GM21576 (cell line): ENCODE measurements at regions not wholly inside any gene's neighbourhood (a gene's known extent, or its start where the extent isn't known, plus 50 kb on each side); places are given as distances from the start of the nearest gene placed in this dataset.
"Not testable (repeated sequence)": the region's sequence is repeated elsewhere in the genome, so short reads cannot be mapped to it uniquely, and the experiment has no call there.

Source experiments
- ATAC-seq: cut with Tn5 transposase; IDR thresholded peaks from one replicate; pipeline ENCODE4 v1.9.1; 2021; ENCODE audit warnings: mild to moderate bottlenecking, moderate library complexity; ENCODE audit not compliant: unreplicated experiment

DNA sequence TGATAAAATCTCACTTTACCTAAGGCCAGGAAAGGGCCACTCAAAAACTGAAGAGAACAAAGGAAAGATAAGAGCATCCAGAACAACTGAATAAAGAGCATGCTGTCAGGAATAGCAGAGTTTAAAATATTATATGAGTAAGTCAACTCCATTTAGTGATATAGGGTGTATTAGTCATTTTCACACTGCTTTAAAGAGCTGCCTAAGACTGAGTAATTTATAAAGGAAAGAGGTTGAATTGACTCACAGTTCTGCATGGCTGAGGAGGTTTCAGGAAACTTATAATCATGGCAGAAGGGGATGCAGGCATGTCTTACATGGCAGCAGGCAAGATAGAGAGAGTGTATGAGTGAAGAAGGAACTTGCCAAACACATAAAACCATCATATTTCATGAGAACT lies 778.0 kb upstream of the NECTIN3 start:
- ATAC-seq: no peak

DNA sequence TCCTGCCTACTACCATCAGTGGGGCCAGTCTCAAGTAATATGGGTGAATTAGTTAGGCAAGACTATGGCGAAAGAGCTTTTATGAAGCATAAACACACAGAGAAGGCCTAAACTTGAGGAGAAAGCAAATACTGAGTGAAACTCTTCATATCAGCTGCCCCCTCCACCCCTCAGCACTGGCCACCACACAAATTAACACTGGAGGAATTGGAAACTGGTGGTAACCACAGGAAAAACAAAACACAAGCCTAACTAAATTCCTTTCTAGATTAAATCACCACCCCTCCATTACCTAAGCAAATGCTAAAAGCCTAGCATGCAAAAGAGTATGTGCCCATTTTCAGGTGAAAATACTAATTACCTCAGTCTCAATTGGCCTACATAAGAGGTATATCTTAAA lies 774.7 kb upstream of the NECTIN3 start:
- ATAC-seq: no peak

DNA sequence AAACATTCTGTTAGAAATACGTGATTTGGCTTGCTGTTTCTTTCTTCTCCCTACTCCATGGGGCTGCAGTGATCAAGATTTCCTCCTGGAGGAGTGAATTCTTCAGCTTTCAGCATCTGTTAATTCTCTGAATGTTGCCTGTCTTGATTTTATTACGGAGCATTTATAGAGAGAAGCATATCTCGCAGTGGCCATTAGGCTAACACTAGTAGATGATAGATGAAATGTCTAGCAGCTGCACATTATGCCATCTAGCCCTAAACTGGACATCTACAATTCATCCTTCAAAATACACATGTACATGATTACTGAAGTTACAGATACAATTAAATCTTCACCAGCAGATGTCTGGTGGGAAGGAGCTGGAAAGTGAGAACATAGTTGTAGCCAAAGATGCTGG lies 769.8 kb upstream of the NECTIN3 start:
- no peak for ATAC-seq

DNA sequence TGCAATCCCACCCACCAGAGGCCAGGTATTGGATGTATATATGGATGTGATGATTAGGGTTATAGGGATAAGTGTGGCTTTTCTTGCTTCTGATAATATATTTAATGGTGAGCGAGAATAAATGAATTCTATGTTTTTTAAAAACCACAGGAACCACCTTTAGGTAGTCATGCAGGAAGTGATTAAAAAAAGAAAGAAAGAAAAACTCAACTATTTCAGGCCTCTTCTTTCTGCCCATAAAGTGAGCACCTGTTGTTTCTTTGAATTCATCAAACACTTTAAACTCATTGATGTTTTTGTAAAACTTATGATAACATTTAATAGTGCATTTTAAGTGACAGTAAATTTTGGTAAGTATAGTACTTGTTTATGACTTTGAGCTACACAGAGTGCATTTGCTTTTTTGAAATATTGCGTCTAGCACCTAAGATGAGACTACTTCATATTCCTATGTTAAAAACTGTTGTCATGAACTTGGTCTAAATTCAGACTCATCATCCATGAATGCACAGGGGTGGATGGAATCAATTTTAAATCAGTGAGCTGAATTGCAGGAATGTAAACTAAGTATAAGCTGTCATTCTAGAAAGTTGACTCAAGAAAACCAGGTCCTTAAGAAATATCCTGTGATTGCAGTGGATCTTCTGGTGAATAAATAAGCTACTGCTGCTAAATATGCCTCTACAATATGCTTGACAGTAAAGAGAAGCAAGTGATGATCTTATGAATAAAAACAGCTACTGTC lies 764.4 kb upstream of the NECTIN3 start:
- no peak for ATAC-seq

DNA sequence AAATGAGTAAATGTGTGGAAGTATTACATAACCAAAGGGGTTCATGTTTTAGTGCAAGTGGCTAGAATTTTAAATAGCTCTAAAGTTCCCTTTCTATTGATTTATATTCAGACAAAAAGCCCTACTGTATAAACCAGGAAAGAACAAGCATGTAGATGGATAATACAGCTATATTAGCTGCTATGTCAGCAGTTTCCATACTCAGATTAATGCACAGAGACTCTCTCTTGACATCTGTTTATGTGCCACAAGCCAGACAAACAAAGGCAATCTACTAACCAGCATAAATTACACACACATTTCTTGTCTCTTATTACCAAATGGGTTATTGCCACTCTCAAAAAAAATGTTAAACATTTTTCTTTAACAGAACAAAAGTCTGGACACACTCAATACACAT lies 760.1 kb upstream of the NECTIN3 start:
- no peak for ATAC-seq

DNA sequence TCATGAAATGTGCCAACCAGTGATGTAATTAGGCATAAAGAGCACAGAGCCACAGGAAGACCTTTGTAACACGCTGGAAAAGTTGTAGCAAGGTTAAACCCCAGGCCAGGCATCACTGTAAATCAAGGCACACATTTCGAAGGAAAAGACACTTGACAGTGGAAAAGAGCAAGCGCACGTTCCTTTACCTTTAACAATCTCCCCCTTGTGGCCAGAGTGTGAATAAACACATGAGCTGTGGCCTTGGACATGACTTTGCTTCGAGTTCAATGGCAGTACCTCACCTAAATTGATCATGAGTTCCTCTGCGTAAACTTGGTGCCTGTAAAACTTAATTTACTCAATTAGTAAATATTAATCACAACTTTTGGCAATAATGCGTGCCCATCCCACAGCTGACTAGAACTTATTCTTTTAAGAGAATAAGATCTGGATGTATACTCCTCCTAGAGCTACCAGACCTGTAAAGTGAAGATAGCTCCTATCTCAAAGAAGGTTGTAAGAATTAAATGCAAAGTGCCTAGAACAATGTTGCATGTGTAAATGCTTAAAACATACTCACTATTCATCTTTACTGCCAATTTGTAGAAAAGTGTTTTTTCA lies 757.0 kb upstream of the NECTIN3 start:
- peak; percentile 97 for ATAC-seq

DNA sequence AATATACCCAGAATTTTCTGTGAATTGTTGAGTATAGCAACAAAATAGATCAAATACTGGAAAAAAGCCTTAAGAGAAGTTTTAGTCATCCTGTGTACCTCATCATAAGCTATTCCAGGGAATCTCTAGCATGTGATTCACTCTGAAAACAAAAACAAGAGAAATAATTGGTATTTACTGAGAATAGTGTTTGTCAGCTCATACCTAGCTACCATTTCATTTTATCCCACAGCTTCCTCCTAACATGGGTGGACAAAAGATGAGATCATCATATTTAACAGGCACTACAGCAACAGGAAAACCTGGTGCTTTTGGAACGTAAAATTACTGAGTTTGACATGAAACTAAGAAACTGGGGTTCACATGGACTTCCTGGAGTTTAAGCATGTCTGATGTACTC lies 753.5 kb upstream of the NECTIN3 start:
- no peak for ATAC-seq

DNA sequence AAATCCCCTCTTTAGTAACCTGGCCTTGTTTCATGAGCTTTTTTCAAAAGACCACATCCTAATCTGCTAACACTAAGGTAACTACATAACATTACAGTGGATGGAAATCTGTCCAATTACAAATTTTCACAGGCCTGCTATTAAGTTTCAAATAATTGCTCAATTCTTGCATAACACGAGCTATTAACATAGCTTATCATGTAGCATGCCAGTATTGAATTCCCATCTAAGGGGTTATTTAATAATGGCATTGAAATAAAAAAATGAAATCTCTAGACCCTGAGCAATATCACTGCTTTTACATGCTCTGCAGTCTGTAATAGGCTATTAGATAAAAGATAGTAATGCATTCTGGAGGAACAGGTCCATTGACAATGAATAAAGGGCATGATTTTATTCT lies 748.3 kb upstream of the NECTIN3 start:
- ATAC-seq: no peak

DNA sequence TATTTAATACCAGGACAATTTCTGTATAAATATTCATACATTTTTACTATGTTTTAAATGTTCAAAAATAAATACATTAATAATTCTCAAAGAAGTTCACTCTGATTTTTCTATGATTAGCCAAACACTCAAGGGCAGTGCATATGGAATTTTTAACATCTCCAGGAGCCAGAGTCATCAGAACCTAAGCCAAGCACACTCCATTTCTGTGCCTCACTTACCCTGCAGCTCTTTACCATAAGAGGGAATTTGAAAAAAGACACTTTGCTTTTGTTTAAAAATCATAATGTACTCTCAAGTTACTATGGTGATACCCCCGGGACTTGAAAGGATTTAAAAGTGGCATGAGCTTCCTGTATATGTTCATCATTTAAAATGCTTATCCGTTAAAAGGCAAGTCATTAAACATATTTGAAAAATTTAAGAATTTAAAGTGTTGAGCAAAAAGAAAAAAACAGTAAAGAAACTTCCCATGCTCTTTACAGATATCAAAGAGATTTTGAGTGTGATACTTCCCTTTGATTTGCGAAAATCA lies 747.4 kb upstream of the NECTIN3 start:
- no peak for ATAC-seq

DNA sequence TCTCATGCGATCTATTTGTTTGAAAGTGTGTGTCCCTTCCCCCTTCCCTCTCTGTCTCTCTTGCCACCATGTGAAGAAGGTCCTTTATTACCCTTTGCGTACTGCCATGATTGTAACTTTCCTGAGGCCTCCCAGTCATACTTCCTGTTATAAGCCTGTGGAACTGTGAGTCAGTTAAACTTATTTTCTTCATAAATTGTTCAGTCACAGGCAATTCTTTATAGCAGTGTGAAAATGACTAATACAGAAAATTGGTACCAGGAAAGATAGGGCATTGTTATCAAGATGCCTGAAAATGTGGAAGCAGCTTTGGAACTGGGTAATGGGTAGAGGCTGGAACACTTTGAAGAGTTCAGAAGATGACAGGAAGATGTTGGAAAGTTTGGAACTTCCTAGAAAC lies 743.7 kb upstream of the NECTIN3 start:
- no peak for ATAC-seq

DNA sequence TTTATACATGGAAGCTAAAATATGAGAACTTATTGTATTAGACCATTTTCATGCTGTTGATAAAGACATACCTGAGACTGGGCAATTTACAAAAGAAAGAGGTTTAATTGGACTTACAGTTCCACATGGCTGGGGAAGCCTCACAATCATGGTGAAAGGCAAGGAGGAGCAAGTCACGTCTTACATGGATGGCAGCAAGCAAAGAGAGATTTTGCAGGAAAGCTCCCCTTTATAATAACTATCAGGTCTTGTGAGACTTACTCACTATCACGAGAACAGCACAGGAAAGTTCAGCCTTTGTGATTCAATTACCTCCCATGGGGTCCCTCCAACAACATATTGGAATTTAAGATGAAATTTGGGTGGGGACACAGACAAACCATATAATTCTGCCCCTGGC lies 740.1 kb upstream of the NECTIN3 start:
- not testable (repeated sequence) for ATAC-seq

DNA sequence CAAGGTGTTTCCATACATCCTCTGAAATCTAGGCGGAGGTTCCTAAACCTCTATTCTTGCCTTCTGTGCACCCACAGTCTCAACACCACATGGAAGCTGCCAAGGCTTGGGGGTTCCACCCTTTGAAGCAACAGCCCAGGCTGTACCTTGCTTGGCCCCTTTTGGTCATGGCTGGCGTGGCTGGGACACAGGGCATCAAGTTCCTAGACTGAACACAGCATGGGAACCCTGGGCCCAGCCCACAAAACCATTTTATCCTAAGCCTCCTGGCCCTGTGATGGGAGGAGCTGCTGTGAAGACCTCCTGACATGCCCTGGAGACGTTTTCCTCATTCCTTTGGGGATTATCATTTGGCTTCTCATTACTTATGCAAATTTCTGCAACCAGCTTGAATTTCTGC lies 739.0 kb upstream of the NECTIN3 start:
- no peak for ATAC-seq

DNA sequence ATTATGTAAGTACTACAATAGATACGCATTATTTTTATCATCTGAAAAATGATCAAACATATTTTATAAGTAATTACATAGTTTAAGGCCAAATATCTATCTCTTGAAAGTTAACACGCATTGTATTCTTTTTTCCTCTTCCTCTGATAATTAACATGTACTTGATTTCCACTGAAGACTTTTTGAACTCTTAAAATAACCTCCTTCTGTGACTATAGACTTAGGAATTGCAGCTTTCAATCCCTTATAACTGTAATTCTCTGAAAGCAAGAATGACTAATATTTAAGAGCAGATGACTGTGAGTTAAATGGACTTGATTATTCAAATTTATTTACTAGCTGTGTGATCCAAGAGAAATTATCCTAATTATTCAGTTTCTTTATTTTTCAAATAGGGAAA lies 730.6 kb upstream of the NECTIN3 start:
- ATAC-seq: no peak

DNA sequence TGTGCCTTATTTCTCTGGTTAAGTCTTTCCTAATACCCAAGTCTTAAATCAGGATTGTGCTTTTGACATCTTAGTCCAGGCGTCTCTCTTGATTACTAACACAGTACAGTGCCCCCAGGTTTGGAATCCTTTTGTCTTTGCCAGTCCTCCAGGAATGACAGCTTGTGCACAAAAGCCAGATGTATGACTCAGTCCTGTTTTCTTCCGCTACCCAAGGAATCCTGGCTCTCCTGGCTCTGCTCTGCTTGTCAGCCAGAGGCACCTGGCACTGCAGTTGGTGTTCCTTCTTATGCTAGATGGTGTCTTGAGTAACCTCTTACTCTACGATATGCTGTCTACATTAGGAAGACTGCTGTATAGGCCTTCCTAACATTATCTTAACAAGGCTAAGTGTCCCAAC lies 728.2 kb upstream of the NECTIN3 start:
- ATAC-seq: no peak

DNA sequence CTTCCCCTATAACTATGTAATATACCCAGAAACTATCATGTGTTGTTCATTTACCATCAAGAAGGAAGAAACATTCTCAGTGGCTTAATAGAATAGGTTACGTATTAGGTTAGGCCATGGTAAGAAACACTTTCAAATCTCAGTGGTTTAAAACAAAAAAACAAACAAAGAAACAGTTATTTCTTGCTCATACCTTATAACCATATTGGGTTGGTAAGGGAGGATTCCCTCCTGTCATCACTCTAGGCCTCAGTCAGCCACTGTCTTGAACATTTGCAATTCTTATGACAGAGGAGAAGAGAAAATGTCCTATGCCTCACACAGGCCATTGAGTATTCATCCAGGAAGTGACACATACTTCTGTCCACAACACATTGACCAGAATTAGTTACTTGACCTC lies 727.7 kb upstream of the NECTIN3 start:
- peak; percentile 83 for ATAC-seq

DNA sequence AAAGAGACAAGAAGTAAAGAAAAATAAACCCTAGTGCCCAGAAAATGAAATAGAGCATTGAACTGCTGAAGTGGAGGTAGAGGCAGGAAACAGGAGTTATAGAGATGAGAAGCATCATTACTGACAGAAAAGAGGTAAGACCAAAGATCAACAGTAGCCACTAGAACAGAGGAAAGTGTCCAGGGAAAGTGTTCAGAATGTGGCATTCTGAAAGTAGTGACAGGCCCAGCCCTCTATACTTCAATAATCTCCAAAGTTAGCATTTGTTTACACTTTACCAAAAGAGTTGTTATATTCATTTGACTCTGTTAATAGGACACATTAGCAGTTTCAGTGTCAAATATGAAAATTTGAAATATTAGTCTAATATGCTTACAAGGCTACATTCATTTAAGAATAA lies 727.1 kb upstream of the NECTIN3 start:
- no peak for ATAC-seq

DNA sequence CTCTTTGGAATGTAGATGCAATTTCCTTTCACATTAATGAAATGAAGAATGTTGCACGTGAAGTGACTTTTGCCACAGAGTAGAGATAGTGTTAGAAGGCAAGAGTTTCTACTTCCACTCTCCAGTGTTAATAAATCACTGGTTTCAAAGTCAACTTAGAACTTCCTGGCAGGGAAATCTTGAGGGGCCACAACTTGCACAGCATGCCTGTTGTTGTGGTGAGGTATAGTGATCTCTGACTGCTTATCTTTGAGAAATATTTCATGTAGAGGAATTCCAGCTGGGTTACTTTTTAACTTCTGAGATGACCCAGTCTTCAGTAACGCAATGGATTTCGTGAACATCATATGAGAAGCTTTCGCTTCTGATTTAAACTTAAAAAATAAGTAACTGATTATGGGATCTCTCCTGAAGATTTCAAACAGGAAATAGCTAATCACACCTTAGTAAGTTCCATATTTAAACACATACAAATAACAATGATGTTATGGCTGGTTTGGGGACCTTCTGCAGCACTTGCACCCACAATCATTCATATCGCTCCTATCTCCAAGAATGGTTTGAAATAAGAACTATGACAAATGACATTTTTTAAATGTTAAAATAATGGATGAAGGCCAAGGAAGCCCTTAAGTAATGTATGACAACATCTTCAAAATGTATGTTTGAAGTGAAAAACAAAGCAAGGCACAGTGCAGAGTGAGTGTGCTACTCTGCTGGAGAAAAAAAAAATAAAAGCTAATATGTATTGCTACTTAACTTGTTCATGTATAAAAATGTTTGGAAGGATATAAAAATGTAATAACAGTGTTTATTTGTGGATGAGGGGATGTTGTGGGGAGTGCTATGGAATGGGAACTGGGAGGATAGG lies 726.5 kb upstream of the NECTIN3 start:
- no peak for ATAC-seq

DNA sequence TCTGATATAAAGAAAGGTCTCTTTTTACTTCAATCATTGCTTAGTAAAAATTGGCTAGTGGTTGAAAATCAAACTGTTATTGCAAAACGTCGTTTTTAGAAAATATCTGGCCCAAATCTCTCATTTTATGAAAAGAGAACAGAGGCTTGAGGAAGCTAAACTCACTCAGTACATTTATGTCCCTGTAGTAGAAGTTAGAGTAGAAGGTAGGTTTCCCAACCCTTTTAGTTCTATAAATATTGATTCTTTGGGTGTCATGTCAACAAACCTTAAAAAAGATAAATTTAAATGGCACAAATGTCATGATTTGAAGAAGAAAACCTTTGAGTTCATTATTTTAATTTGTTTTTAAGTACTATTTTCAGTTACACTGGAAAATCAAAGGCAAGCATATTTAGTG lies 722.3 kb upstream of the NECTIN3 start:
- no peak for ATAC-seq

DNA sequence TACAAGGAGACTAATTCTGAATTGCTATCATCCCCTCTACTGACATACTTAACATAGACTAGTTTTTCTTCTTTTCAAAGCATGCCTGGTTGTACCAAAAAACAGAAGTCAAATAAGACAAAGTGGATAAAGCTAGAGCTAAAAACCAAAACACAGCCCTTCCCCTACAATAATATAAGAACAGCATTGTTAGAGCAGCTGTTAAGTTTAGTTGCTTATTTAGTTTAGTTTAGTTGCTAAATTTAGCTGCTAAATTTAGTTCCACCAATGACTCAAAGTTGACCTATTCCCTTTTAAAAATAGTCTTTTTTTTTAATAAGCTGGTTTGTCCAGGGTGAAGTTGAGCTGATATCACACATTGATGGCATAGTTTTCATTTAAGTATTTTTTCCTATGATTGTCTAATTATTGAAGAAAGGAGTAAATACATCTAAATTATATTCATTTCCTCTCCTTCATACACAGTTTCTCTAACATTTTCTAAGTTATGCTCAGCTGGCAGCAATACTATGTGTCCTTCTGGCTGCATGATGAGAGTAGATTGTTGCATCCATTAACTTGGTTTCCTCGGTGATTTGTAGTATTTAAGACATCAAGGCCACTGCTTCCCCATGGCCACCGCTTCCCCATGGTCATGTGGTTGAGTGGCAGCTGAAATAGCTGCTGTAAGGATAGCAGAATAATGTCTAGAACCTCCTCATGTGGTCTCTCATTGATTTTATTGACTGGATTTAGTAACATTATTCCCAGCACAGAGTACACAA lies 718.6 kb upstream of the NECTIN3 start:
- ATAC-seq: no peak

DNA sequence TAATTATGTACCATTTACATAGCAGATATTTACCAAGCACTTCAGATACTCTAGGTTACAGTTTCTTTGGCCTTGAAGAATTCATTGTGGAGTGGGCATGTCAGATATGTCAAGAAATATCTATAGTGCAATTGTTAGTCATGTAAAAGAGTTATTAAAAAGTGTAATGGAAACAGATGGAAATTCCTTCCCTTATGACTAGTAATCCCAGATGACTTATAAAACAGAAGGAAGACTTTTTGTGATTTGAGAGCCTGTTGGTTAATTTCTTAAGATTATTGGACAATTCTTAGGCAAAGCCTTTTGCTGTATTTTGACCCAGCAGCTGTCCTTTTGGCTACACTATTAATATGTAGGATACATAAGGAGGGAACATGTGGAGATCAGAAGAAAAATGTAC lies 708.9 kb upstream of the NECTIN3 start:
- ATAC-seq: no peak

DNA sequence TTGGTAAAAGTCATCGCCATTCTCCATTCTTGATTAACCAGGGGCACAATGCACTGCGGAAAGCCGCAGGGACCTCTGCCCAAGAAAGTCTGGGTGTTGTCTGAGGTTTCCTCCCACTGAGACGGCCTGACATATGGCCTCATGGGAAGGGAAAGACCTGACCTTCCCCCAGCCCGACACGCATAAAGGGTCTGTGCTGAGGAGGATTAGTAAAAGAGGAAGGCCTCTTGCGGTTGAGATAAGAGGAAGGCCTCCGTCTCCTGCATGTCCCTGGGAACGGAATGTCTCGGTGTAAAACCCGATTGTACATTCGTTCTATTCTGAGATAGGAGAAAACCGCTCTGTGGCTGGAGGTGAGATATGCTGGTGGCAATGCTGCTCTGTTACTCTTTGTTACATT lies 704.3 kb upstream of the NECTIN3 start:
- ATAC-seq: not testable (repeated sequence)
